HepG2 (cell line): ENCODE measurements at regions not wholly inside any gene's neighbourhood (a gene's known extent, or its start where the extent isn't known, plus 50 kb on each side); places are given as distances from the start of the nearest gene placed in this dataset.
A peak's percentile ranks its signal among the peaks of the same experiment; 100 is the strongest.

Experiments used
- CBX2 ChIP-seq, 2 experiments: fragments of 200-600 bp in 1 of 2; sonication (generic); formaldehyde crosslinking in 1 of 2; IDR thresholded peaks; 2 replicates each; pipeline versions ENCODE4 v1.7.0 to v1.8.1; 2018 to 2022; ENCODE audit warnings: low read depth in 2 of 2, low read length in 1 of 2, mild to moderate bottlenecking in 1 of 2, missing genetic modification reagents in 1 of 2
- CEBPG ChIP-seq: IDR thresholded peaks from 2 replicates; pipeline ENCODE4 v1.6.1; 2016
- CHD2 ChIP-seq: IDR thresholded peaks from 2 replicates; pipeline ENCODE4 v1.6.1; 2011; ENCODE audit warnings: low read depth, low read length, improper control_type of control experiment
- FOSL2 ChIP-seq: sonication (generic); formaldehyde crosslinking; IDR thresholded peaks from 2 replicates; pipeline ENCODE4 v1.4.0; 2020; ENCODE audit warnings: missing genetic modification reagents
- FOXP1 ChIP-seq, 2 experiments: fragments of 450-650 bp in 1 of 2; IDR thresholded peaks; 2 replicates each; pipeline ENCODE4 v1.6.1; 2017 to 2018; ENCODE audit warnings: antibody characterized with exemption in 1 of 2
- KLF9 ChIP-seq: IDR thresholded peaks from 2 replicates; pipeline ENCODE4 v1.6.1; 2016; ENCODE audit warnings: low read depth
- MBNL3 ChIP-seq: fragments of 250-450 bp; sonication (Bioruptor Pico); conservative IDR thresholded peaks from 2 replicates; pipeline ENCODE4 v1.8.0; 2022; ENCODE audit warnings: mild to moderate bottlenecking, inconsistent platforms
- ONECUT2 ChIP-seq: sonication (generic); formaldehyde crosslinking; IDR thresholded peaks from 2 replicates; pipeline ENCODE4 v1.4.0; 2020; ENCODE audit warnings: missing genetic modification reagents
- POLR2AphosphoS2 ChIP-seq: IDR thresholded peaks from 2 replicates; pipeline ENCODE4 v1.6.1; 2011; ENCODE audit warnings: low read depth, low read length, improper control_type of control experiment
- POLR2G ChIP-seq: fragments of 200-400 bp; formaldehyde crosslinking; IDR thresholded peaks from 2 replicates; pipeline ENCODE4 v1.6.1; 2018; ENCODE audit warnings: mild to moderate bottlenecking, low read depth, low read length, moderate library complexity
- REXO4 ChIP-seq: sonication (generic); formaldehyde crosslinking; IDR thresholded peaks from 2 replicates; pipeline ENCODE4 v1.8.0; 2022; ENCODE audit warnings: missing genetic modification reagents, mild to moderate bottlenecking, borderline replicate concordance
- SNRNP70 ChIP-seq: fragments of 200-400 bp; formaldehyde crosslinking; IDR thresholded peaks from 2 replicates; pipeline ENCODE4 v1.6.1; 2017; ENCODE audit warnings: mild to moderate bottlenecking, low read depth, low read length, moderate library complexity
- TEAD2 ChIP-seq: sonication (generic); formaldehyde crosslinking; IDR thresholded peaks from 2 replicates; pipeline ENCODE4 v1.9.0; 2021; ENCODE audit warnings: missing genetic modification reagents
- ZBTB33 ChIP-seq: sonication (generic); formaldehyde crosslinking; IDR thresholded peaks from 2 replicates; pipeline ENCODE4 v1.4.0; 2020; ENCODE audit warnings: missing genetic modification reagents
- ZFP1 ChIP-seq: IDR thresholded peaks from 2 replicates; pipeline ENCODE4 v1.6.1; 2016
- ZFY ChIP-seq: sonication (generic); formaldehyde crosslinking; IDR thresholded peaks from 2 replicates; pipeline ENCODE4 v1.4.0; 2020; ENCODE audit warnings: missing genetic modification reagents
- ZNF138 ChIP-seq: sonication (generic); formaldehyde crosslinking; IDR thresholded peaks from 2 replicates; pipeline ENCODE4 v1.5.0; 2020; ENCODE audit warnings: mild to moderate bottlenecking, low read depth, missing genetic modification reagents
- ZNF275 ChIP-seq: sonication (generic); formaldehyde crosslinking; IDR thresholded peaks from 2 replicates; pipeline ENCODE4 v1.8.0; 2022; ENCODE audit warnings: missing genetic modification reagents, mild to moderate bottlenecking, inconsistent platforms, borderline replicate concordance
- ZNF282 ChIP-seq: fragments of 450-650 bp; IDR thresholded peaks from 2 replicates; pipeline ENCODE4 v1.6.1; 2018; ENCODE audit not compliant: partially characterized antibody
- ZNF746 ChIP-seq: sonication (generic); formaldehyde crosslinking; IDR thresholded peaks from 2 replicates; pipeline ENCODE4 v1.8.0; 2022; ENCODE audit warnings: mild to moderate bottlenecking, missing genetic modification reagents
- ZNF83 ChIP-seq: sonication (generic); formaldehyde crosslinking; IDR thresholded peaks from 2 replicates; pipeline ENCODE4 v1.4.0; 2020; ENCODE audit warnings: missing genetic modification reagents, mild to moderate bottlenecking, borderline replicate concordance
- ZNF839 ChIP-seq: sonication (generic); formaldehyde crosslinking; IDR thresholded peaks from 2 replicates; pipeline ENCODE4 v1.4.0; 2020; ENCODE audit warnings: missing genetic modification reagents, mild to moderate bottlenecking, borderline replicate concordance
- TF ChIP-seq, protein P1 (sequence below): sonication (generic); formaldehyde crosslinking; IDR thresholded peaks from 2 replicates; pipeline ENCODE4 v1.4.0; 2020; ENCODE audit warnings: mild to moderate bottlenecking, missing genetic modification reagents
- TF ChIP-seq, protein P2 (sequence below): sonication (generic); formaldehyde crosslinking; IDR thresholded peaks from 2 replicates; pipeline ENCODE4; 2020; ENCODE audit warnings: missing genetic modification reagents, mild to moderate bottlenecking, borderline replicate concordance

DNA sequence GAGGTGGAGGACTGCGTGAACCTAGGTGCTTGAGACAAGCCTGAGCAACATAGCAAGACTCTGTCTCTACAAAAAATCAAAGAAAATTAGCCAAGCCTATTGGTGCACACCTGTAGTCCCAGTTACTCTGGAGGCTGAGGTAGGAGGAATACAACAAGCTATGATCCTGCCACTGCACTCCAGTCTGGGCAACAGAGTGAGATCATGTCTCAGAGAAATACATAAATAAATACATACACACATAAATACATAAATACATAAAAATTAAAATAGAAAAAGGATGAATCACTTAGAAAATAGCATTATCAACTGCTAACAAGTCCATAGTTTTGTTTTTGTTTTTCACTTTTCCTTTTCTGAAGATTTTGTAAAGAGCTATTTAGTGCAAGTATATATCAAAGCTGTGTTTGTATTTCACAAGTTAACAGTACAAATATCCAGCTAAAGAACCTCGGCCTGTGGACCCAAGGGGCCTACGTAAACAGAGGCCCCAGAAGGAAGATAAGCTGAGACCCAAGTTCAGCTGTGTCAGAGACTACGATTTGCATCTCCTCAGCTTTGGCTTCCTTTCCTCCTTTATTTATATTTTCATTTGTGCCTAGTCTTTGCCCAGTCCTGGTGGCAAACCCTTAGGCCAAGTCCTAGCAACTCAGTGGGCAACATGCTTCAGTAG lies 67.1 kb upstream of the ROBO2 start (continued):
- TF ChIP-seq CHD2 = no peak
- TF ChIP-seq POLR2G = no peak
- no peak for TF ChIP-seq MBNL3 (CRISPR knock-in tag)
- TF ChIP-seq CEBPG = peak; percentile 35; the same call in 1 of the 2 replicates
- TF ChIP-seq KLF9 (CRISPR knock-in tag) = no peak
- no peak for TF ChIP-seq SNRNP70
- TF ChIP-seq ZNF138 (CRISPR knock-in tag) = no peak
- no peak for TF ChIP-seq ZBTB33
- no peak for TF ChIP-seq POLR2AphosphoS2
- TF ChIP-seq, protein P1, sequence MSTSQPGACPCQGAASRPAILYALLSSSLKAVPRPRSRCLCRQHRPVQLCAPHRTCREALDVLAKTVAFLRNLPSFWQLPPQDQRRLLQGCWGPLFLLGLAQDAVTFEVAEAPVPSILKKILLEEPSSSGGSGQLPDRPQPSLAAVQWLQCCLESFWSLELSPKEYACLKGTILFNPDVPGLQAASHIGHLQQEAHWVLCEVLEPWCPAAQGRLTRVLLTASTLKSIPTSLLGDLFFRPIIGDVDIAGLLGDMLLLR = no peak
- TF ChIP-seq TEAD2 (CRISPR knock-in tag) = no peak
- TF ChIP-seq ZNF839 (CRISPR knock-in tag) = no peak
- no peak for TF ChIP-seq ZNF746 (CRISPR knock-in tag)
- TF ChIP-seq ZNF83 (CRISPR knock-in tag) = no peak
- TF ChIP-seq CBX2 (IDR thresholded peaks at IDR 0.05; ENCODE audit: low read depth, low read length) = no peak
- no peak for TF ChIP-seq CBX2 (CRISPR knock-in tag; IDR thresholded peaks at IDR 0.05; ENCODE audit: low read depth)
- no peak for TF ChIP-seq ZNF282
- TF ChIP-seq ZFY = 0 out of 2 replicates have a peak, but pooled peaks have one; percentile 22
- TF ChIP-seq FOXP1 (IDR thresholded peaks at IDR 0.05) = no peak
- TF ChIP-seq FOXP1 (CRISPR knock-in tag; IDR thresholded peaks at IDR 0.05) = peak; percentile 84; the same call in 1 of the 2 replicates
- peak; percentile 52 for TF ChIP-seq FOSL2 (CRISPR knock-in tag)
- TF ChIP-seq ZFP1 (CRISPR knock-in tag) = no peak
- TF ChIP-seq ONECUT2 (CRISPR knock-in tag) = no peak
- TF ChIP-seq REXO4 (CRISPR knock-in tag) = no peak
- TF ChIP-seq ZNF275 = no peak
- TF ChIP-seq, protein P2, sequence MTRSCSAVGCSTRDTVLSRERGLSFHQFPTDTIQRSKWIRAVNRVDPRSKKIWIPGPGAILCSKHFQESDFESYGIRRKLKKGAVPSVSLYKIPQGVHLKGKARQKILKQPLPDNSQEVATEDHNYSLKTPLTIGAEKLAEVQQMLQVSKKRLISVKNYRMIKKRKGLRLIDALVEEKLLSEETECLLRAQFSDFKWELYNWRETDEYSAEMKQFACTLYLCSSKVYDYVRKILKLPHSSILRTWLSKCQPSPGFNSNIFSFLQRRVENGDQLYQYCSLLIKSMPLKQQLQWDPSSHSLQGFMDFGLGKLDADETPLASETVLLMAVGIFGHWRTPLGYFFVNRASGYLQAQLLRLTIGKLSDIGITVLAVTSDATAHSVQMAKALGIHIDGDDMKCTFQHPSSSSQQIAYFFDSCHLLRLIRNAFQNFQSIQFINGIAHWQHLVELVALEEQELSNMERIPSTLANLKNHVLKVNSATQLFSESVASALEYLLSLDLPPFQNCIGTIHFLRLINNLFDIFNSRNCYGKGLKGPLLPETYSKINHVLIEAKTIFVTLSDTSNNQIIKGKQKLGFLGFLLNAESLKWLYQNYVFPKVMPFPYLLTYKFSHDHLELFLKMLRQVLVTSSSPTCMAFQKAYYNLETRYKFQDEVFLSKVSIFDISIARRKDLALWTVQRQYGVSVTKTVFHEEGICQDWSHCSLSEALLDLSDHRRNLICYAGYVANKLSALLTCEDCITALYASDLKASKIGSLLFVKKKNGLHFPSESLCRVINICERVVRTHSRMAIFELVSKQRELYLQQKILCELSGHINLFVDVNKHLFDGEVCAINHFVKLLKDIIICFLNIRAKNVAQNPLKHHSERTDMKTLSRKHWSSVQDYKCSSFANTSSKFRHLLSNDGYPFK = no peak
